PC-9 (cell line): ENCODE measurements at regions not wholly inside any gene's neighbourhood (a gene's known extent, or its start where the extent isn't known, plus 50 kb on each side); places are given as distances from the start of the nearest gene placed in this dataset.

Experiments used
- BruUV-seq: library from RNA; stranded (reverse); fragments of 400-500 nt; replicated peaks from 2 replicates; lab custom pipeline; 2021; lab: Mats Ljungman, UMichigan
- CTCF ChIA-PET: fragments of 300-600 bp; sonication (Branson Sonifier 250); formaldehyde crosslinking; loops from one replicate; lab custom pipeline; 2022; ENCODE audit warnings: antibody characterized with exemption; lab: Charles Lee
- POLR2A ChIA-PET: fragments of 300-600 bp; sonication (Branson Sonifier 250); formaldehyde crosslinking; loops from one replicate; lab custom pipeline; 2022; ENCODE audit warnings: antibody characterized with exemption; ENCODE audit not compliant: unreplicated experiment; lab: Charles Lee
- DNase-seq, 2 experiments: peaks; one replicate each; pipeline versions ENCODE4 v3.0.0 to v3.0.0-alpha.2; 2015 to 2022; ENCODE audit warnings: mixed read lengths in 1 of 2
- H2AFZ ChIP-seq: fragments of 200-600 bp; sonication (generic); 2 replicates; pipeline ENCODE4 v1.8.1; 2017; ENCODE audit warnings: antibody characterized with exemption
- H3F3A ChIP-seq: fragments of 200-600 bp; sonication (generic); 2 replicates; pipeline ENCODE4 v1.8.1; 2017; ENCODE audit warnings: antibody characterized with exemption, mild to moderate bottlenecking, low read depth; ENCODE audit not compliant: insufficient read depth
- H3K27ac ChIP-seq: fragments of 200-600 bp; sonication (generic); 2 replicates; pipeline ENCODE4 v1.6.1; 2016; ENCODE audit warnings: mixed run types
- H3K27me3 ChIP-seq: fragments of 200-600 bp; sonication (generic); 2 replicates; pipeline ENCODE4 v1.6.1; 2016; ENCODE audit warnings: low read depth, mixed run types; ENCODE audit not compliant: insufficient read depth
- H3K36me3 ChIP-seq: fragments of 200-600 bp; sonication (generic); 2 replicates; pipeline ENCODE4 v1.6.1; 2016; ENCODE audit warnings: low read depth, mixed run types
- H3K4me1 ChIP-seq: fragments of 200-600 bp; sonication (generic); replicated peaks from 2 replicates; pipeline ENCODE4 v1.6.1; 2016; ENCODE audit warnings: mixed run types; ENCODE audit not compliant: insufficient read depth
- H3K4me2 ChIP-seq: fragments of 200-600 bp; sonication (generic); 2 replicates; pipeline ENCODE4 v1.6.1; 2017; ENCODE audit warnings: mixed run types
- H3K4me3 ChIP-seq: fragments of 200-600 bp; sonication (generic); 2 replicates; pipeline ENCODE4 v1.6.1; 2016; ENCODE audit warnings: mixed run types
- H3K79me2 ChIP-seq: fragments of 200-600 bp; sonication (generic); 2 replicates; pipeline ENCODE4 v1.6.1; 2017; ENCODE audit warnings: low read depth, mixed run types
- H3K9me2 ChIP-seq: fragments of 200-600 bp; sonication (generic); 2 replicates; pipeline ENCODE4 v1.8.1; 2017; ENCODE audit warnings: mild to moderate bottlenecking; ENCODE audit not compliant: insufficient read depth
- H3K9me3 ChIP-seq: fragments of 200-600 bp; sonication (generic); 2 replicates; pipeline ENCODE4 v1.8.1; 2016; ENCODE audit warnings: low read depth; ENCODE audit not compliant: insufficient read depth
- H4K20me1 ChIP-seq: fragments of 200-600 bp; sonication (generic); 2 replicates; pipeline ENCODE4 v1.8.1; 2017; ENCODE audit not compliant: insufficient read depth
- EZH2 ChIP-seq: fragments of 200-600 bp; sonication (generic); IDR thresholded peaks from 2 replicates; pipeline ENCODE4 v1.8.0; 2017; ENCODE audit warnings: antibody characterized with exemption, low read depth
- intact Hi-C: fragments of 100-400 bp; cut with micrococcal nuclease; formaldehyde crosslinking; loops from one replicate; pipeline ENCODE4 v1.10.0; 2022; ENCODE audit not compliant: unreplicated experiment
- TF ChIP-seq, protein P1 (sequence below): fragments of 200-600 bp; sonication (generic); conservative IDR thresholded peaks from 2 replicates; pipeline ENCODE4 v1.6.1; 2017; ENCODE audit warnings: mixed run types, antibody characterized with exemption, mild to moderate bottlenecking, moderate library complexity

DNA sequence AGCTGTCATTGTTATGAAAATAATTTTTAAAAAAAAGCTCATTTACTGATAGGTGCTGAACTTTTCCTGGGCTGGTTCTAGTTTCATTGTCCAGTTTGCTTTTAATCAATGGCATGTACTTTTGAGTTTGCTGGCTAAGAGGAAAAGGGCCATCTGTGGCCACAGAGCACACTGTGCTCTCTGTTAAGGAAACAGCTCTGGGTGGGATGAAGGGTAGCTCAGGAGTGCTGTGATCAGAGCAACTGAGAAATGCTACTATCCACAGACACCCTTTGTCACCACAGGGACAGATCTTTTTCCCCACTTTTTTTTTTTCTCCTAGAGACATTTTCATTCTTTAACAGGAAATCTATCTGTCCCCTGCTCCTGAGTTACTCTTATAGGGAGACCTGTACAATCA lies 387.1 kb upstream of the PRICKLE1 start:
- no peaks in the 10 kb centered on the region for H3K4me1 ChIP-seq
- H2AFZ ChIP-seq, result no peak overlapping the region
- no peak overlapping the region for H3K27ac ChIP-seq
- no peaks in the 10 kb centered on the region for H3K27me3 ChIP-seq
- no peaks in the 10 kb centered on the region; the same call in 1 of the 2 replicates for H3K9me3 ChIP-seq
- no peaks in the 10 kb centered on the region for H3F3A ChIP-seq
- H3K4me2 ChIP-seq, result no peak overlapping the region
- CTCF ChIA-PET, result no interaction called here
- intact Hi-C loops, result no loop called here
- no peaks in the 10 kb centered on the region for H3K36me3 ChIP-seq
- no peak for DNase-seq
- no peaks in the 10 kb centered on the region for H3K9me2 ChIP-seq
- H3K79me2 ChIP-seq, result no peaks in the 10 kb centered on the region
- no peaks in the 10 kb centered on the region for H4K20me1 ChIP-seq
- H3K4me3 ChIP-seq, result no peak overlapping the region
- TF ChIP-seq, protein P1, sequence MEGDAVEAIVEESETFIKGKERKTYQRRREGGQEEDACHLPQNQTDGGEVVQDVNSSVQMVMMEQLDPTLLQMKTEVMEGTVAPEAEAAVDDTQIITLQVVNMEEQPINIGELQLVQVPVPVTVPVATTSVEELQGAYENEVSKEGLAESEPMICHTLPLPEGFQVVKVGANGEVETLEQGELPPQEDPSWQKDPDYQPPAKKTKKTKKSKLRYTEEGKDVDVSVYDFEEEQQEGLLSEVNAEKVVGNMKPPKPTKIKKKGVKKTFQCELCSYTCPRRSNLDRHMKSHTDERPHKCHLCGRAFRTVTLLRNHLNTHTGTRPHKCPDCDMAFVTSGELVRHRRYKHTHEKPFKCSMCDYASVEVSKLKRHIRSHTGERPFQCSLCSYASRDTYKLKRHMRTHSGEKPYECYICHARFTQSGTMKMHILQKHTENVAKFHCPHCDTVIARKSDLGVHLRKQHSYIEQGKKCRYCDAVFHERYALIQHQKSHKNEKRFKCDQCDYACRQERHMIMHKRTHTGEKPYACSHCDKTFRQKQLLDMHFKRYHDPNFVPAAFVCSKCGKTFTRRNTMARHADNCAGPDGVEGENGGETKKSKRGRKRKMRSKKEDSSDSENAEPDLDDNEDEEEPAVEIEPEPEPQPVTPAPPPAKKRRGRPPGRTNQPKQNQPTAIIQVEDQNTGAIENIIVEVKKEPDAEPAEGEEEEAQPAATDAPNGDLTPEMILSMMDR, result no peak
- TF ChIP-seq EZH2, result no peak
- no TSS peak for BruUV-seq
- POLR2A ChIA-PET, result no interaction called here

DNA sequence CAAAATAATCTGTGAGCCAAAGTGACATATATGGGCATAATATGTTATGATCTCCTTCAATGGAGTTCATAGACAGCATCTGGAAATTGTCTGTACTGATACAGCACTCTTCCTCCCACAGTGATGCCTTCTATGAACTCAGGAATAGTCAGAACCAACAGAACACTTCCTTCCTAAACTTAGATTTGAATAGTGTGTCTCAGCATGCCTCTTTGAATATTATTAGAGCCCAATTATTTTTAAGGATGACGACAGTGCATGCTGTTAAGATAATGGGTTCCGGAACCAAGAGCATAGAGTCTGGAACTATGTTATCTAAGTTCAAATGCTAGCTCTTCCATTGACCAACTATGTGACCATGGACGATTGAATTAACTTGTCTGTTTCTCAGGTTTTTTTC lies 386.6 kb upstream of the PRICKLE1 start:
- H3K9me3 ChIP-seq, result no peaks in the 10 kb centered on the region; the same call in 1 of the 2 replicates
- no peaks in the 10 kb centered on the region for H4K20me1 ChIP-seq
- no TSS peak for BruUV-seq
- H3K79me2 ChIP-seq, result no peaks in the 10 kb centered on the region
- no peaks in the 10 kb centered on the region for H3F3A ChIP-seq
- H3K9me2 ChIP-seq, result no peaks in the 10 kb centered on the region
- ChIA-PET POLR2A (no interaction called here), CTCF (no interaction called here)
- no peak overlapping the region for H3K4me3 ChIP-seq
- TF ChIP-seq, protein P1, result no peak
- TF ChIP-seq EZH2, result no peak
- no peak for DNase-seq
- no peaks in the 10 kb centered on the region for H3K27me3 ChIP-seq
- H3K36me3 ChIP-seq, result no peaks in the 10 kb centered on the region
- H3K4me1 ChIP-seq, result no peaks in the 10 kb centered on the region
- H3K27ac ChIP-seq, result no peak overlapping the region
- H3K4me2 ChIP-seq, result no peak overlapping the region
- intact Hi-C loops, result no loop called here
- H2AFZ ChIP-seq, result no peak overlapping the region

DNA sequence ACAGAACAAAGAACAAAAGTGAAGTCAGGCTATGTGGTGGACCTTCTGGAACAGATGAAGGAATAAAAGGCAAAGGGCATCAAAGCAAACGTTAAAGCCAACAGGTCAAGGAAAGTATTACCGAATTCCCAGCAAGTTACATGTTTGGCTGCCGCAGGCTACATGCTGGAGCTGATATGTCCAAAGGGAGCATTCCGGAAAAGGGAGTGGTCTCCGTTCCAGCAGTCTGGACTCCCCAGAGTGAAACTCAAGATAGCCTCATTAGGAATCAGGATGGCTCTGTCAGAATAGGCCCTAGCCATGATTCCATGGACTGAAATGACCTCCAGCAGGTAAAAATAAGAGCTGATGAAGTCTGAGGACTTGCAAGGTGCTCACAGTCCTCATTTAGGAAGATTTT lies 379.8 kb upstream of the PRICKLE1 start:
- no peak overlapping the region for H3K4me2 ChIP-seq
- BruUV-seq, result no TSS peak
- H3K9me3 ChIP-seq, result no peaks in the 10 kb centered on the region
- no peaks in the 10 kb centered on the region for H3K36me3 ChIP-seq
- no peak overlapping the region for H3K4me3 ChIP-seq
- H3K9me2 ChIP-seq, result no peaks in the 10 kb centered on the region
- intact Hi-C loops, result no loop called here
- no peaks in the 10 kb centered on the region for H3K79me2 ChIP-seq
- H3K27me3 ChIP-seq, result no peaks in the 10 kb centered on the region
- no peak for TF ChIP-seq EZH2
- TF ChIP-seq, protein P1, result no peak
- H3K27ac ChIP-seq, result no peak overlapping the region
- POLR2A ChIA-PET, result no interaction called here
- H3K4me1 ChIP-seq, result no peaks in the 10 kb centered on the region
- no peaks in the 10 kb centered on the region for H4K20me1 ChIP-seq
- H3F3A ChIP-seq, result no peaks in the 10 kb centered on the region
- no peak overlapping the region; the same call in 1 of the 2 replicates for H2AFZ ChIP-seq
- DNase-seq, result no peak
- CTCF ChIA-PET, result no interaction called here
